GM18511 (cell line): ENCODE measurements at regions not wholly inside any gene's neighbourhood (a gene's known extent, or its start where the extent isn't known, plus 50 kb on each side); places are given as distances from the start of the nearest gene placed in this dataset.

ENCODE experiments used
- ATAC-seq: cut with Tn5 transposase; IDR thresholded peaks from one replicate; pipeline ENCODE4 v1.9.1; 2021; ENCODE audit warnings: mild to moderate bottlenecking, moderate library complexity; ENCODE audit not compliant: unreplicated experiment

DNA sequence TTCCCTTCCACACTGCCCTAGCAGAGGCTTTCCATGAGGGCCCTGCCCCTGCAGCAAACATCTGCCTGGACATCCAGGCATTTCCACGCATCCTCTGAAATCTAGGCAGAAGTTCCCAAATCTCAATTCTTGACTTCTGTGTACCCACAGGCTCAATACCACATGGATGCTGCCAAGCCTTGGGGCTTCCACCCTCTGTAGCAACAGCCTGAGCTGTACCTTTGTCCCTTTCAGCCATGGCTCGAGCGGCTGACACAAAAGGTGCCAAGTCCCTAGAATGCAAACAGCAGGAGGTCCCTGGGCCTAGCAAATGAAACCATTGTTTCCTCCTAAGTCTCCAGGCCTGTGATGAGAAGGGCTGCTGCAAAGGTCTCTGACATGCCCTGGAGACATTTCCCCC lies 744.5 kb upstream of the LINC00305 start:
- no peak for ATAC-seq

GRCh38 chr18:64888956-64889355 lies 740.1 kb upstream of the LINC00305 start:
- ATAC-seq: no peak

DNA sequence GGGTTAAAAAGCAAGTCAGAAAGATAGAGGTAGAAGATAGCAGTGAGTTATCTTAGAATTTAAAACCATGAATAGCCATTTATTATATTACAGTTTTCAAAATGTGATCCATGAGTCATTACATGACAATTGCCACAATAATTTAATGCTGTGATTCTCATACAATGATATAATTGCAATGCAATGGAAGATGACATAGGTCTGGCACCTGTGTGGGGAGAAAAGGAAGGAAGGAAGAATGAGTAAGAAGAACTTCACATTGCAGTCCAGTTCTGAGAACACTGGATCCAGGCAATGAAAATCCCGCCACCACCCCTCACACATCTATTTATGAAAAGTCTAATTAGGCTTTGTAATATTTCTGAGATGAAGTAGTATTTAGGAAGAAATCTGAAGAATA lies 738.1 kb upstream of the LINC00305 start:
- ATAC-seq: no peak

- no peak for ATAC-seq
These were observed 734.0 kb upstream of the LINC00305 start for GRCh38 chr18:64882896-64883295.

- no peak for ATAC-seq
These were observed 727.9 kb upstream of the LINC00305 start for GRCh38 chr18:64876833-64877232.

DNA sequence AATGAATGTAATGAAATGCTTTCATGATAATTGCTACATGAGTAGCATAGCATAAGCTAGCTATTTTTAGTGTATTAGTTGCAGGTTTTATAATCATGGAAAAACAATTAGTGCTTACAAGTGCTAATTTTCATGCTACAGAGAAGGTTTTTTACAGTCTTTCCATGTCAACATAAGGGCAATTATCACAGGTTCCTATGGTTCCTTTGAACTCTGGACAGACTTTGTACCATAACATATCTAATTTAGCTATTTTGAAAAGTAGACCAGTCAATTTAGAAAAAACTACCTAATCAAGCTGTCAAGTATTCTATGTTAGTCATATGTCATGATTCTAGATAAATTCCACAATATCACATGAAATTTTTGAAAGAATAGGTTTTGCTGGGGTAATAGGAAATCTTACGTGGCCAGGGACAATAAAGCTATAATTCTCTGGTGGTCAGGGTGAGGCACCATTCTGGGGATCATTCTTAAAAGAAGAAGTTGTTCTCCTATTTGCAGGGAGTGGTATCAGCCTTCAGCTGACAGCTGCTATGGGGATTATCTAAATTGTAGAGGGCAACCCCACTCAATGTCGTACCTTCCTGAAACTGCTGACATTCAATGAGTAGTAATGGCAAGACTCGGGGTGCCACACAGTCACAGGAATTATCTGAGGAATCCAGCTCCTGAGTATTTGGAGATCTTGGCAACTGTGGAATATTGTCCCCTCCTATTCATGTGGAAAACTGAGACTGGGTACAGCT lies 724.0 kb upstream of the LINC00305 start:
- ATAC-seq: no peak

- ATAC-seq: no peak
These were observed 705.2 kb upstream of the LINC00305 start for GRCh38 chr18:64854112-64854511.

GRCh38 chr18:64852281-64852680 lies 703.4 kb upstream of the LINC00305 start:
- no peak for ATAC-seq

DNA sequence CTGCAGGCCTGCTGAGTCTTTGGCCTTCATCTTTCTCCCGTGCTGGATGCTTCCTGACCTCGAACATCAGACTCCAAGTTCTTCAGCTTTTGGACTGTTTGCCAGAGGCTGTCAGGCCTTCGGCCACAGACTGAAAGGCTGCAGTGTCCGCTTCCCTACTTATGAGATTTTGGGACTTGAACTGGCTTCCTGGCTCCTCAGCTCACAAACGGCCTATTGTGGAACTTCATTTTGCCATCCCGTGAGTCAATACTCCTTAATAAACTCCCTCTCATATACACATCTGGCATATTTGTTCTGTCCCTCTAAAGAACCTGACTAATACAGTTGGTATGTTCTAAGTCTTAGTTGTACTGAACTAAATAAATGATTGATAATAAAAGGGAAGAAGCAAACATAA lies 702.8 kb upstream of the LINC00305 start:
- ATAC-seq: no peak

GRCh38 chr18:64850791-64851190 lies 701.9 kb upstream of the LINC00305 start:
- ATAC-seq: no peak

GRCh38 chr18:64840911-64841701 lies 692.2 kb upstream of the LINC00305 start:
- ATAC-seq: no peak

GRCh38 chr18:64810354-64810753 lies 661.5 kb upstream of the LINC00305 start:
- ATAC-seq: no peak

DNA sequence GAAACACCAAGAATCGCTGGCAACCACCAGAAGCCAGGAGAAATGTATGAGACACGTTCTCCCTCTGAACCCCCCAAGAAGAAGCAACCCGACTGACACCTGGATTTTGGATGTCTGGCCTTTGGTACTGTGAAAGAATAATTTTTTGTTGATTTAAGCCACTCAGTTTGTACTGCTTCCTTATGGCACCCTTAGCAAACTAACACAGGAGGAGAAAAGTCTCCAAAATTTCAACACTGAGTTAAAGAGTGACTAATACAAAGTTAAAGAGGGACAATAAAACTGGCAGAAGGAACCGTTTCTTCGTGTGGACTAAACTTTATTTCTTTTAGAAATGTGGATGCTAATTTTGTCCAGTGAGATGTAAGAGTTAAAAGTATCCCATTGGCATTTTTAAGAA lies 660.9 kb upstream of the LINC00305 start:
- ATAC-seq: no peak

DNA sequence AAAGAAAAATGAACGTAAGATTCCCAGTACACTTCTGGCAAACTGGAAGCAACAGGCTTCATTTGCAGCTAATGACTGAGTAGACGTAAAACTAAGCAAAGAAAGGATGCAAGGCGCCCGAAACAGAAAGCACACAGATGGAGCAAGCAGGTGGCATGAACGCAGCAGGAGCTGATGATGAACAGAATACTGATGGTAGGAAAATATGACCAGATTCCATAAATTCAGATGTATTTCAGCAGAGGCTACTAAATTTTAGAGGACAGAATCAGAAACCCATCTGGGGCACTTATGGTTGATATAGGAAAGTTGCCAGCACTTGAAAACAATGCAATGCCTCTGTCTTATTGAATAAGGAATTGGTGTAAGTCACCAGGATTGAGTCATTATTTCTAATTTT lies 658.7 kb upstream of the LINC00305 start:
- no peak for ATAC-seq

DNA sequence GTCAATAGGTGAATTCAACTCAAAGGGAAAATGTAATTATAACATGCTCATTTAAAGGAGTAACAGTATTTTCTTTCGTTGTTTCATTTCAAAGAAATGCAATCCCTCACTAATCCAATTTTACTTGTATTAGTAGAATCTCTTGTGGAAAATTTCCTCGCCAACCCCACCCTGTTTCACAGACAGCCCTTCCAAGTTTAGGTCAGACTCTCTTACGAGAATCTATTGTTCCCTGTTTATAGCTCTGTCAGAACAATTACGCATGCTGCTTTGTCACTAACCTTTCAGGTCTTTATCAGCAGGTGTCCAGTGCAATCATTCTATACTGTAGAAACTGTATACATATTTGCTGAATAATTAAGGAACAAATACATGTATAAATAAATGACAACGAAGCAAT lies 657.8 kb upstream of the LINC00305 start:
- no peak for ATAC-seq

DNA sequence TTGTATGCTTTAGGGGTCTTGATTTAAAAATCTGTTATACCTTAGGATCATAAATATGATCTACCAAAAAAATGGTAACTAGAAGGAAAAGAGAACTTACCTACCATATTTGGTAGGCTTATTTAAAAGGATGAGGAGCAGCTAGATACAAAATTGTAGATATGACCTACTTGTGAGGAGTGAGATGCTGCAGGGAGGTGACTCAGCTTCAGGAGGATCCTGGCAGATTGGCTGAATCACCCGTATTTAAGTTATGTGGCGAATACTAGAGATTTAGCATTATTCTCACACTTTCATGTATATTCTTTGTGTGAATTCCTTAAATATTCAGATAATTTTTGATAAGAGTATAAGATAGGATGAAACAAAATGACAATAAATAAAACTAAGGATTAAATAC lies 657.3 kb upstream of the LINC00305 start:
- ATAC-seq: no peak

- ATAC-seq: no peak
These were observed 654.6 kb upstream of the LINC00305 start for GRCh38 chr18:64803471-64803870.

DNA sequence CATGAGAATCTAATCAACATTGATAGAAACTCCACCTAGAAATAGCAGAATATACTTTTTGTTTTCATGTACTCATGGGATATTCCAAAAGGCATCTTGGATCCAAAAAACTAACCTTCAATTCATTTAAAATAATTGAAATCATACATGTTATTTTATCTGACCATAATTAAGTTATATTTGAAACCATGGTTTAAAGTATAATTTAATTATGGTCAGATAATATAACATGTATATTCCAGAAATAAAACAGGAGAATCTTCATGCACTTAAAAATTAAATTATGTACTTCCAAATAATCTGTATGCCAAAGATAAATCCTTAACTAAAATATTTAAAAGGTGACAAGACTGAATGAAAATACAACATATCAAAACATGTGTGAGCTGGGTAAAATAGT lies 651.3 kb upstream of the LINC00305 start:
- ATAC-seq: no peak

GRCh38 chr18:64799376-64799775 lies 650.5 kb upstream of the LINC00305 start:
- ATAC-seq: no peak

GRCh38 chr18:64791236-64791635 lies 642.3 kb upstream of the LINC00305 start:
- ATAC-seq: no peak

DNA sequence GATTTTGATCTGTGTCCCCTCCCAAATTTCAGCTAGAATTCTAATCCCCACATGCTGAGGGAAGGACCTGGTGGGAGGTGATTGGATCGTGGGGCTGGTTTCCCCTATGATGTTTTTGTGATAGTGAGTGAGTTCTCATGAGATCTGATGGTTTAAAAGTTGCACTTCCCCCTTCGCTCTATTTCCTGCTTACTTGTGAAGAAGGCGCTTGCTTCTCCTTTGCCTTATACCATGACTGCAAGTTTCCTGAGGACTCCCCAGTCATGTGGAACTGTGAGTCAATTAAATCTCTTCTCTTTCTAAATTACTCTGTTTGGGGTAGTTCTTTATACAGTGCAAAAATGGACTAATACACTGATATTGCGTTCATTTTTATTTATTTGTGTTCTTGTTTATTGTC lies 636.8 kb upstream of the LINC00305 start:
- no peak for ATAC-seq

DNA sequence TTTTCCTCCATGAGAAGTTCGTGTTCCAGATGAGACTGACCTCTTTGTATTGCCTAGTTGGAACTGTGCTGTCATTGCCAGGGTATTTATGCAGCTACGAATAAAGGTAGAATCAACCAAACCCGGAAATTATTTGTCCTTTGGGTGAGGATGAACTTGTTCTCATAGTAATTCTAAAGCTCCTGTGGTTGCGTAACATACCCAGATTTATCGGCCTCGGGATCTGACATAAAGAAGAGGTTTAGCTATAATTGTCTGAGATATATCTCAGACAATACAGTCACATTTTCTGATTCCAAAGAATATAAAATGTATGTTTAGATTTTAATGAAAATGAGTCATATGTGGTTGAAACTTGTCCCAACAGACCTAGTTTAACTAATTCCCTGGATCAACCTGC lies 628.7 kb upstream of the LINC00305 start:
- ATAC-seq: no peak
